PC-3 (cell line): ENCODE measurements at regions not wholly inside any gene's neighbourhood (a gene's known extent, or its start where the extent isn't known, plus 50 kb on each side); places are given as distances from the start of the nearest gene placed in this dataset.

Source experiments
- CTCF ChIP-seq: fragments of 300-600 bp; sonication (generic); conservative IDR thresholded peaks from 2 replicates; pipeline ENCODE4 v1.5.1; 2017; ENCODE audit warnings: antibody characterized with exemption, low read depth, mild to moderate bottlenecking, low read length
- EZH2 ChIP-seq: fragments of 300-600 bp; sonication (generic); IDR thresholded peaks from one replicate; pipeline ENCODE4 v1.6.1; 2017; ENCODE audit warnings: antibody characterized with exemption, mild to moderate bottlenecking, low read length; ENCODE audit not compliant: unreplicated experiment
- EZH2phosphoT487 ChIP-seq: fragments of 300-600 bp; sonication (generic); IDR thresholded peaks from 2 replicates; pipeline ENCODE4 v1.6.1; 2018; ENCODE audit warnings: mild to moderate bottlenecking, antibody characterized with exemption, low read length, borderline replicate concordance

- TF ChIP-seq CTCF (no peak), EZH2 (no peak), EZH2phosphoT487 (no peak)
These were observed 88.8 kb upstream of the PAXBP1 start for GRCh38 chr21:32860399-32860798.
